Astrocyte (in vitro differentiated cells and primary cell): ENCODE measurements at regions not wholly inside any gene's neighbourhood (a gene's known extent, or its start where the extent isn't known, plus 50 kb on each side); places are given as distances from the start of the nearest gene placed in this dataset.

ENCODE experiments used
- EZH2 ChIP-seq: IDR thresholded peaks from 2 replicates; pipeline ENCODE4 v1.6.1; 2012; ENCODE audit warnings: mild to moderate bottlenecking, low read length, inconsistent platforms; ENCODE audit not compliant: insufficient read depth
- TF ChIP-seq, protein P1 (sequence below): IDR thresholded peaks from 2 replicates; pipeline ENCODE4 v1.5.1; 2011; ENCODE audit warnings: low read depth, mild to moderate bottlenecking, inconsistent platforms, low read length, moderate library complexity; ENCODE audit not compliant: insufficient read depth

DNA sequence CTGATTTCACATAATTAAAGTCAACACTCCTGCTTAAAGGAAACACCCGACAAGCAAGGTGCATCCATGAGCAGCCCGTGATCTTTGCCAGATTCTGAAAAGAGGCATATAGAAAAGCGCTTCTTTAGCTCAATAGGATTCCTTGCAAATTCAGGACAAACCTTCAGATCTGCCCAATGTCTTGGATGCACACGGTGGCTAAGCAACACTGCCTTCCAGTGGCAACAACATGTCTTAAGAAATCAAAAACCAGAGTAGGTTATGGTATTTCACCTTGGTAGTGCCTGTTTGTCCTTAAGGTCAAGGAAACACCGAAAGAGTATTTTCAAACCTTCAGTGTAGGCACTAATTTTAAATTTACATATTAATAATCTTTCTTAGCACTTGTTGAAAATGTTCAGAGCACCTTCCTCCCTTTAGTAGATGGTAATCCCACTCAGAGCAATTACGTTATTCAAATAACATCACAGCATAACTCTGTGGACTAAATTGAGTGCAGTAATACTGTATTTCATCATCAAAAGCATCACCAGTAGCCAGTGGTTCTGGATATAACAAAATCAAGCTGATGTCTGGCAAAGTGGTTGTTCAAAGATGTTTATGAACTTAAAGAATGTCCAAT is 58.0 kb upstream of the CDKN3 start:
- TF ChIP-seq EZH2: no peak
- TF ChIP-seq, protein P1, sequence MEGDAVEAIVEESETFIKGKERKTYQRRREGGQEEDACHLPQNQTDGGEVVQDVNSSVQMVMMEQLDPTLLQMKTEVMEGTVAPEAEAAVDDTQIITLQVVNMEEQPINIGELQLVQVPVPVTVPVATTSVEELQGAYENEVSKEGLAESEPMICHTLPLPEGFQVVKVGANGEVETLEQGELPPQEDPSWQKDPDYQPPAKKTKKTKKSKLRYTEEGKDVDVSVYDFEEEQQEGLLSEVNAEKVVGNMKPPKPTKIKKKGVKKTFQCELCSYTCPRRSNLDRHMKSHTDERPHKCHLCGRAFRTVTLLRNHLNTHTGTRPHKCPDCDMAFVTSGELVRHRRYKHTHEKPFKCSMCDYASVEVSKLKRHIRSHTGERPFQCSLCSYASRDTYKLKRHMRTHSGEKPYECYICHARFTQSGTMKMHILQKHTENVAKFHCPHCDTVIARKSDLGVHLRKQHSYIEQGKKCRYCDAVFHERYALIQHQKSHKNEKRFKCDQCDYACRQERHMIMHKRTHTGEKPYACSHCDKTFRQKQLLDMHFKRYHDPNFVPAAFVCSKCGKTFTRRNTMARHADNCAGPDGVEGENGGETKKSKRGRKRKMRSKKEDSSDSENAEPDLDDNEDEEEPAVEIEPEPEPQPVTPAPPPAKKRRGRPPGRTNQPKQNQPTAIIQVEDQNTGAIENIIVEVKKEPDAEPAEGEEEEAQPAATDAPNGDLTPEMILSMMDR: peak; percentile 60
